Cerebellar cortex (tissue), 1 donor: ENCODE measurements at regions not wholly inside any gene's neighbourhood (a gene's known extent, or its start where the extent isn't known, plus 50 kb on each side); places are given as distances from the start of the nearest gene placed in this dataset.
"Not testable (repeated sequence)": the region's sequence is repeated elsewhere in the genome, so short reads cannot be mapped to it uniquely, and the experiment has no call there.

ENCODE experiments used
- DNase-seq: peaks from one replicate; pipeline ENCODE4 v3.0.0-alpha.2; 2015; ENCODE audit warnings: low spot score

- DNase-seq: not testable (repeated sequence)
These were observed 518.4 kb downstream of the TUBA3C start for GRCh38 chr13:18663222-18663621.

- not testable (repeated sequence) for DNase-seq
These were observed 537.9 kb downstream of the TUBA3C start for GRCh38 chr13:18643644-18644172.

DNA sequence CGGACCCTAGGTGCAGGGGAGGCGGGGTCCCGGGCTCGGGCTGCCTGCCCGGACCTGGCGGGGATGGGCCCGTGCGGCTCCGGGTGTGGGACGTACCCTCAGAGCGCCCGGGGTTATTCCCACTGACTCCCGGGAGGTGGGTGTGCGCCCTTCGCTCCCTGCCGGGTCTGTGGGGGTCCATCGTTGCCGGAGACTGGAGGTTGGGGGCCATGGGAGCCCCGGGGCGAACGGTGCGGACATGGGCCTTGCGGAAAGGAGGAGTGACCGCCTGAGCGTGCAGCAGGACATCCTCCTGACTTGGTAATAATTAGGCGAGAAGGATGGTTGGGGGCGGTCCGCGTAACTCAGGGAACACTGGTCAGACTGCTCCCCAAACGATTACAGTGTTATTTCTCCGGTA lies 552.7 kb downstream of the TUBA3C start:
- not testable (repeated sequence) for DNase-seq

DNA sequence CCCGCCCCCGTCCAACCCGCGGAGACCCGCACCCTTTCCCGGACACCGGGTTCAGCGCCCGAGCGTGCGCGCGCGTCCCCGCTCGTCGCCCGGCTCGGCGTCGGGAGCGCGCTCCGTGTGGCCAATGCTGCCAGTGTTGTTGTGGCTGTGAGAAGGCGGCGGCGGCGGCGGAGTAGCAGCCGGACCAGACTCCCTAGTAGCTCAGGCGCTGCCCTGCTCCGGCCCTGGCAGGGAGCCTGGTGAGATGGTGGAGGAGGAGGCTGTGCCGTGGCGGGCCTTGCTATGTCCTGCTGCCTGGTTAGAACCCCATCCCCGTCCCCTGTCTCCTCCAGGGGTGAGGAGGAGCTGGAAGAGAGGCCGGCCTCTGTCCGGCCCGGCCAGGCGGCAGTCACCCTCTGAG lies 553.2 kb downstream of the TUBA3C start:
- DNase-seq: no peak

- not testable (repeated sequence) for DNase-seq
These were observed 557.6 kb downstream of the TUBA3C start for GRCh38 chr13:18624061-18624460.

DNA sequence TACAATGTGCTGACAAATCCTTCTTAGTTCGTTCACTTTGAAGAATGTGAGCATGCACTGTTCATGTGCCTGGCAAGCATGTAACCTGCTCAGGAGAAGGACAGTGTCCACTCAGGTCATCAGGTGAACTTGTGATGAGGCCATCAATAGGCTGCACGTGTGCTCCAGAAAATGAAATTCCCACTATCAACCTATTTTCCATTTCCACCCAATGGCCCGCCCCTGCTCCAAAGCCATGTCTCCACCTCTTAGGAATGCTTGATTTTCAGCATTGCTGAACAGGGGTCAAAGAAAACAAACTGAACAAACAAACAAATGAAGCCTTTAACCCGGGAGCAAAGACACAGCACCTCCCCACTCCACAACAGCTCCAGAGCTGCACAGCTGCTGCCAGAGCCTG lies 563.2 kb downstream of the TUBA3C start:
- not testable (repeated sequence) for DNase-seq

GRCh38 chr13:18610476-18610875 lies 571.1 kb downstream of the TUBA3C start:
- DNase-seq: not testable (repeated sequence)

DNA sequence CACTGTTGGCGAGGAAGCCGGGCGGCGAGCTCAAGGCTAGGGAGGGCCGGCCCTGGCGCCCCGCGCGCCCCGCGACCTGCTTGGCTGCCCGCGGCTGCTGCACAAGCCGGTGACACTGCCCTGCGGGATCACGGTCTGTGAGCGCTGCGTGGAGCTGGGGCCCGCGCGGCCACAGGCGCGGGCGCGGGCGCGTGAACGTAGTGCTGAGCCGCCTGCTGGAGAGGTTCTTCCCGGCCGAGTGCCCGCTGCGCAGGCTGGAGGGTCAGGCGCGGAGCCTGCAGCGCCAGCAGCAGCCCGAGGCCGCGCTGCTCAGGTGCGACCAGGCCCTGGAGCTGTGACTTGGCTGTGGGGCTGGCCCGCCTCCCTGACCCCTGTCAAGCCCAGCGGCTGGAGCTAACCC lies 572.3 kb downstream of the TUBA3C start:
- not testable (repeated sequence) for DNase-seq

- DNase-seq: not testable (repeated sequence)
These were observed 572.8 kb downstream of the TUBA3C start for GRCh38 chr13:18608851-18609250.

- DNase-seq: not testable (repeated sequence)
These were observed 581.3 kb downstream of the TUBA3C start for GRCh38 chr13:18600366-18600765.

DNA sequence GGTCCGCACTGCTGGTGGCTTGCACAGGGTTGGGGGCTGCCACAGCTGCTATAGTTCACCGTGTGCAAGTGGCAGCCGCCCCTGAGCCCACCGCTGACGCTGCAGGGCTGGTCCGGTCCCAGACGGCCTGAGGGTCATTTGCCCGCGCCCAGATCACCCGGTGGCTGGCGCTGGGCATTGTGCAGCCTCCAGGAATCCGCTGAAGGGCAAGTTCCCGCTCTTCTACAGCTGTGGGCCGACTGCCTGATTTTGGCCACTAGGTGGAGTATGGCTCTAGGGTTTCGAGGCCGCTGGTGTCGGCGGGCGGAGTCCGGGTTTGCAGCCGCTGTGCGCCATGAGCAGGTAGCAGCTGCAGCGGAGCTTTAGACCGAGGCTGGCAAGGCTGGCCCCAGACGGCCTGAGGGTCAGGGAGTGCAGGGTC lies 581.8 kb downstream of the TUBA3C start:
- DNase-seq: not testable (repeated sequence)

- not testable (repeated sequence) for DNase-seq
These were observed 583.1 kb downstream of the TUBA3C start for GRCh38 chr13:18598543-18598942.

GRCh38 chr13:18597940-18598339 lies 583.7 kb downstream of the TUBA3C start:
- not testable (repeated sequence) for DNase-seq

- DNase-seq: not testable (repeated sequence)
These were observed 604.5 kb downstream of the TUBA3C start for GRCh38 chr13:18577103-18577502.

- DNase-seq: not testable (repeated sequence)
These were observed 613.7 kb downstream of the TUBA3C start for GRCh38 chr13:18567890-18568289.
